B cell (primary cell): ENCODE measurements at regions not wholly inside any gene's neighbourhood (a gene's known extent, or its start where the extent isn't known, plus 50 kb on each side); places are given as distances from the start of the nearest gene placed in this dataset.

ENCODE experiments used
- ATAC-seq: fragments of 200-7000 bp; cut with Tn5 transposase; one replicate; pipeline ENCODE4 v1.10.0; 2021; ENCODE audit warnings: low read depth, mild to moderate bottlenecking, moderate number of reproducible peaks, moderate library complexity
- CTCF ChIA-PET: fragments of 350-600 bp; sonication (Branson Sonifier 250); formaldehyde crosslinking; loops from one replicate; lab custom pipeline; 2021; ENCODE audit warnings: antibody characterized with exemption, inconsistent platforms; lab: Charles Lee
- POLR2A ChIA-PET: fragments of 350-600 bp; sonication (Branson Sonifier 250); formaldehyde crosslinking; loops from one replicate; lab custom pipeline; 2021; ENCODE audit warnings: antibody characterized with exemption; lab: Charles Lee
- DNase-seq: peaks from one replicate; pipeline ENCODE4 v3.0.0; 2013
- H2AFZ ChIP-seq: 2 replicates; pipeline ENCODE4 v1.6.1; 2012; ENCODE audit warnings: mild to moderate bottlenecking, low read depth, low read length; ENCODE audit not compliant: insufficient read depth, poor library complexity, severe bottlenecking
- H3K27ac ChIP-seq, 2 donors: 1 replicate in 1 of 2; 2 replicates in 1 of 2; pipeline ENCODE4 v1.5.1; 2012 to 2013; ENCODE audit warnings: low read length in 2 of 2, mild to moderate bottlenecking in 2 of 2, moderate library complexity in 1 of 2
- H3K27me3 ChIP-seq, 4 experiments: fragments of 200-600 bp in 1 of 4; sonication (generic) in 1 of 4; replicated peaks in 1 of 4; 1 replicate in 2 of 4; 2 replicates in 2 of 4; pipeline versions ENCODE4 v1.6.1 to v1.7.0; 2013 to 2016; ENCODE audit warnings: low read length in 3 of 4, mild to moderate bottlenecking in 2 of 4, mixed read lengths in 1 of 4, moderate library complexity in 1 of 4; ENCODE audit not compliant: insufficient read depth in 4 of 4, control insufficient read depth in 3 of 4; ENCODE audit errors: control extremely low read depth in 1 of 4
- H3K36me3 ChIP-seq, 2 experiments: replicated peaks in 1 of 2; 1 replicate in 1 of 2; 2 replicates in 1 of 2; pipeline versions ENCODE4 v1.6.1 to v1.7.1; 2013; ENCODE audit warnings: low read length in 1 of 2; ENCODE audit not compliant: insufficient read depth in 2 of 2, control insufficient read depth in 1 of 2; ENCODE audit errors: control extremely low read depth in 1 of 2, extremely low read depth in 1 of 2
- H3K4me1 ChIP-seq, 2 donors: fragments of 200-600 bp in 1 of 2; sonication (generic) in 1 of 2; 1 replicate in 1 of 2; 2 replicates in 1 of 2; pipeline versions ENCODE4 v1.5.1 to v1.6.1; 2013 to 2017; ENCODE audit warnings: low read length in 2 of 2; ENCODE audit not compliant: control insufficient read depth in 2 of 2, insufficient read depth in 2 of 2
- H3K4me2 ChIP-seq: replicated peaks from 2 replicates; pipeline ENCODE3; 2012; ENCODE audit warnings: mild to moderate bottlenecking, low read depth, low read length; ENCODE audit not compliant: poor library complexity, severe bottlenecking
- H3K4me3 ChIP-seq, 5 experiments: fragments of 200-600 bp in 1 of 5; sonication (generic) in 1 of 5; 1 replicate in 3 of 5; 2 replicates in 2 of 5; pipeline versions ENCODE4 v1.5.1 to v1.7.0; 2011 to 2016; ENCODE audit warnings: low read length in 4 of 5, mild to moderate bottlenecking in 4 of 5, low read depth in 2 of 5, control low read depth in 1 of 5, moderate library complexity in 1 of 5; ENCODE audit not compliant: insufficient read depth in 1 of 5; ENCODE audit errors: control extremely low read depth in 1 of 5, extremely low read depth in 1 of 5
- H3K79me2 ChIP-seq: fragments of 200-600 bp; sonication (generic); one replicate; pipeline ENCODE4 v1.6.0; 2016; ENCODE audit warnings: low read length; ENCODE audit not compliant: control insufficient read depth, insufficient read depth
- H3K9ac ChIP-seq: fragments of 200-600 bp; sonication (generic); 2 replicates; pipeline ENCODE4 v1.6.1; 2017; ENCODE audit warnings: mild to moderate bottlenecking, low read length, moderate library complexity
- H3K9me3 ChIP-seq, 3 donors: one replicate each; pipeline versions ENCODE4 v1.6.1 to v1.7.1; 2013; ENCODE audit warnings: low read length in 2 of 3; ENCODE audit not compliant: control insufficient read depth in 2 of 3, insufficient read depth in 1 of 3; ENCODE audit errors: control extremely low read depth in 1 of 3
- H4K20me1 ChIP-seq: 2 replicates; pipeline ENCODE4 v1.6.0; 2012; ENCODE audit warnings: mild to moderate bottlenecking, low read length; ENCODE audit not compliant: insufficient read depth, control insufficient read depth, poor library complexity, severe bottlenecking
- H3K27ac Mint-ChIP-seq: one replicate; pipeline ENCODE4 v1.8.0; 2021; ENCODE audit warnings: mixed read lengths
- H3K27me3 Mint-ChIP-seq: one replicate; pipeline ENCODE4 v1.8.0; 2021; ENCODE audit warnings: mixed read lengths
- H3K4me1 Mint-ChIP-seq: one replicate; pipeline ENCODE4 v1.8.0; 2021; ENCODE audit warnings: mixed read lengths
- H3K4me3 Mint-ChIP-seq: one replicate; pipeline ENCODE4 v1.8.0; 2021; ENCODE audit warnings: mixed read lengths
- H3K9me3 Mint-ChIP-seq: one replicate; pipeline ENCODE4 v1.8.0; 2022; ENCODE audit warnings: mixed read lengths; ENCODE audit not compliant: insufficient read depth
- EZH2 ChIP-seq: IDR thresholded peaks from 2 replicates; pipeline ENCODE4 v1.6.1; 2012; ENCODE audit warnings: borderline replicate concordance, low read depth, mild to moderate bottlenecking, moderate library complexity, low read length; ENCODE audit not compliant: insufficient read depth, poor library complexity, severe bottlenecking
- WGBS: methylation state at CpG from one replicate; pipeline ENCODE4 v1.1.5; 2013; ENCODE audit warnings: missing lambda C conversion rate; ENCODE audit not compliant: insufficient coverage; 5-methylcytosine and 5-hydroxymethylcytosine counted together
- intact Hi-C: fragments of 100-400 bp; cut with micrococcal nuclease; formaldehyde crosslinking; loops from one replicate; pipeline ENCODE4 v1.10.0; 2022
- TF ChIP-seq, protein P1 (sequence below): fragments of 200-600 bp; IDR thresholded peaks from one replicate; pipeline ENCODE4 v1.8.0; 2022; ENCODE audit warnings: antibody characterized with exemption, mild to moderate bottlenecking

- Mint-ChIP-seq H3K27me3 (no peaks in the 10 kb centered on the region), H3K9me3 (no peaks in the 10 kb centered on the region), H3K27ac (no peak overlapping the region), H3K4me1 (no peaks in the 10 kb centered on the region), H3K4me3 (no peak overlapping the region)
- intact Hi-C loops = no loop called here
- Histone ChIP-seq H4K20me1 (no peaks in the 10 kb centered on the region), H3K27ac (no peak overlapping the region), H2AFZ (no peak overlapping the region), H3K27me3 (no peaks in the 10 kb centered on the region), H3K4me3 (no peak overlapping the region), H3K36me3 (no peaks in the 10 kb centered on the region), H3K9me3 (no peaks in the 10 kb centered on the region), H3K4me1 (no peaks in the 10 kb centered on the region), H3K4me2 (no peak overlapping the region), H3K79me2 (no peaks in the 10 kb centered on the region), H3K9ac (no peak overlapping the region)
- ATAC-seq (no peak), DNase-seq (no peak)
- TF ChIP-seq, protein P1, sequence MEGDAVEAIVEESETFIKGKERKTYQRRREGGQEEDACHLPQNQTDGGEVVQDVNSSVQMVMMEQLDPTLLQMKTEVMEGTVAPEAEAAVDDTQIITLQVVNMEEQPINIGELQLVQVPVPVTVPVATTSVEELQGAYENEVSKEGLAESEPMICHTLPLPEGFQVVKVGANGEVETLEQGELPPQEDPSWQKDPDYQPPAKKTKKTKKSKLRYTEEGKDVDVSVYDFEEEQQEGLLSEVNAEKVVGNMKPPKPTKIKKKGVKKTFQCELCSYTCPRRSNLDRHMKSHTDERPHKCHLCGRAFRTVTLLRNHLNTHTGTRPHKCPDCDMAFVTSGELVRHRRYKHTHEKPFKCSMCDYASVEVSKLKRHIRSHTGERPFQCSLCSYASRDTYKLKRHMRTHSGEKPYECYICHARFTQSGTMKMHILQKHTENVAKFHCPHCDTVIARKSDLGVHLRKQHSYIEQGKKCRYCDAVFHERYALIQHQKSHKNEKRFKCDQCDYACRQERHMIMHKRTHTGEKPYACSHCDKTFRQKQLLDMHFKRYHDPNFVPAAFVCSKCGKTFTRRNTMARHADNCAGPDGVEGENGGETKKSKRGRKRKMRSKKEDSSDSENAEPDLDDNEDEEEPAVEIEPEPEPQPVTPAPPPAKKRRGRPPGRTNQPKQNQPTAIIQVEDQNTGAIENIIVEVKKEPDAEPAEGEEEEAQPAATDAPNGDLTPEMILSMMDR = no peak
- no peak for TF ChIP-seq EZH2
- 79% methylated on average over 4 of the region's 4 CpGs for WGBS
- POLR2A ChIA-PET = no interaction called here
- CTCF ChIA-PET = no interaction called here
Observed at GRCh38 chr11:42974510-42975179, 337.2 kb upstream of the API5 start.

GRCh38 chr11:42975180-42975529 is 336.6 kb upstream of the API5 start:
- no peak overlapping the region for H3K4me3 ChIP-seq
- H3K27ac ChIP-seq = no peak overlapping the region
- WGBS = 0% methylated on average over 1 of the region's 1 CpG
- no peak overlapping the region for H2AFZ ChIP-seq
- H3K27ac Mint-ChIP-seq = no peak overlapping the region
- H3K27me3 ChIP-seq = no peaks in the 10 kb centered on the region
- no peak overlapping the region for H3K9ac ChIP-seq
- no peaks in the 10 kb centered on the region for H4K20me1 ChIP-seq
- H3K27me3 Mint-ChIP-seq = no peaks in the 10 kb centered on the region
- no peak overlapping the region for H3K4me2 ChIP-seq
- intact Hi-C loops = no loop called here
- H3K79me2 ChIP-seq = no peaks in the 10 kb centered on the region
- no peaks in the 10 kb centered on the region for H3K9me3 Mint-ChIP-seq
- no peaks in the 10 kb centered on the region for H3K36me3 ChIP-seq
- POLR2A ChIA-PET = no interaction called here
- H3K4me1 ChIP-seq = no peaks in the 10 kb centered on the region
- no peaks in the 10 kb centered on the region for H3K9me3 ChIP-seq
- DNase-seq (no peak), ATAC-seq (no peak)
- CTCF ChIA-PET = no interaction called here
- no peaks in the 10 kb centered on the region for H3K4me1 Mint-ChIP-seq
- TF ChIP-seq, protein P1 = no peak
- no peak for TF ChIP-seq EZH2
- no peak overlapping the region for H3K4me3 Mint-ChIP-seq
